Panc1 (cell line): ENCODE measurements at regions not wholly inside any gene's neighbourhood (a gene's known extent, or its start where the extent isn't known, plus 50 kb on each side); places are given as distances from the start of the nearest gene placed in this dataset.

ENCODE experiments used
- ATAC-seq: fragments of 200-7000 bp; cut with Tn5 transposase; 2 replicates; pipeline ENCODE4 v1.9.1; 2020; ENCODE audit warnings: mild to moderate bottlenecking, moderate library complexity
- BruUV-seq: library from RNA; stranded (reverse); fragments of 400-500 nt; replicated peaks from 2 replicates; lab custom pipeline; 2021; lab: Mats Ljungman, UMichigan
- CTCF ChIA-PET: fragments of 300-600 bp; sonication (Branson Sonifier 250); formaldehyde crosslinking; loops from one replicate; lab custom pipeline; 2022; ENCODE audit warnings: antibody characterized with exemption; lab: Charles Lee
- POLR2A ChIA-PET: fragments of 300-600 bp; sonication (Branson Sonifier 250); formaldehyde crosslinking; loops from one replicate; lab custom pipeline; 2022; ENCODE audit warnings: antibody characterized with exemption; lab: Charles Lee
- DNase-seq: peaks from one replicate; pipeline ENCODE4 v3.0.0-alpha.2; 2010; ENCODE audit warnings: low read depth, low spot score
- H3K27ac ChIP-seq: 2 replicates; pipeline ENCODE4 v1.5.1; 2011; ENCODE audit warnings: mild to moderate bottlenecking, low read length, inconsistent platforms
- H3K27me3 ChIP-seq: fragments of 200-500 bp; sonication (Bioruptor generic); 2 replicates; pipeline ENCODE4 v1.6.0; 2014; ENCODE audit warnings: low read length, inconsistent platforms; ENCODE audit not compliant: control insufficient read depth, insufficient read depth
- H3K36me3 ChIP-seq: fragments of 200-500 bp; sonication (Bioruptor generic); 2 replicates; pipeline ENCODE4 v1.5.1; 2014; ENCODE audit warnings: inconsistent platforms, mild to moderate bottlenecking, low read length, moderate library complexity; ENCODE audit not compliant: control insufficient read depth, insufficient read depth
- H3K4me1 ChIP-seq: 2 replicates; pipeline ENCODE4 v1.5.1; 2011; ENCODE audit warnings: inconsistent platforms, mild to moderate bottlenecking, low read length, moderate library complexity; ENCODE audit not compliant: control insufficient read depth, insufficient read depth
- H3K4me3 ChIP-seq, 2 experiments: 2 replicates each; pipeline ENCODE4 v1.5.1; 2011 to 2012; ENCODE audit warnings: low read depth in 2 of 2, low read length in 2 of 2, mild to moderate bottlenecking in 2 of 2, inconsistent platforms in 1 of 2, moderate library complexity in 1 of 2
- H3K9me3 ChIP-seq: fragments of 200-500 bp; sonication (Bioruptor generic); 2 replicates; pipeline ENCODE4 v1.5.1; 2014; ENCODE audit warnings: low read depth, mild to moderate bottlenecking, inconsistent platforms, low read length, moderate library complexity; ENCODE audit not compliant: control insufficient read depth, insufficient read depth
- POLR2AphosphoS5 ChIP-seq: IDR thresholded peaks from 2 replicates; pipeline ENCODE4 v1.6.1; 2012; ENCODE audit warnings: mild to moderate bottlenecking, low read depth, low read length, moderate library complexity
- SIN3A ChIP-seq: IDR thresholded peaks from 2 replicates; pipeline ENCODE4 v1.6.1; 2012; ENCODE audit warnings: low read depth, mild to moderate bottlenecking, low read length, moderate library complexity, borderline replicate concordance; ENCODE audit not compliant: insufficient read depth
- TCF7L2 ChIP-seq: IDR thresholded peaks from 2 replicates; pipeline ENCODE4 v1.6.1; 2011; ENCODE audit warnings: mild to moderate bottlenecking, low read depth, low read length, inconsistent platforms
- in situ Hi-C: cut with HindIII; loops from 2 replicates; pipeline ENCODE4 v1.10.0; 2016; ENCODE audit warnings: low sequenced_read_pairs, low pct_unique_long_range_greater_than_20kb
- intact Hi-C: fragments of 100-400 bp; cut with micrococcal nuclease; formaldehyde crosslinking; loops from one replicate; pipeline ENCODE4 v1.10.0; 2022; ENCODE audit not compliant: unreplicated experiment
- TF ChIP-seq, protein P1 (sequence below), 2 experiments: IDR thresholded peaks; 2 replicates each; pipeline ENCODE4 v1.6.1; 2011 to 2012; ENCODE audit warnings: low read depth in 2 of 2, control low read depth in 1 of 2, low read length in 1 of 2, mild to moderate bottlenecking in 1 of 2, moderate library complexity in 1 of 2; ENCODE audit not compliant: insufficient read depth in 1 of 2
- TF ChIP-seq, protein P2 (sequence below): fragments of 450-650 bp; IDR thresholded peaks from 2 replicates; pipeline ENCODE4 v1.5.1; 2017; ENCODE audit warnings: mild to moderate bottlenecking

DNA sequence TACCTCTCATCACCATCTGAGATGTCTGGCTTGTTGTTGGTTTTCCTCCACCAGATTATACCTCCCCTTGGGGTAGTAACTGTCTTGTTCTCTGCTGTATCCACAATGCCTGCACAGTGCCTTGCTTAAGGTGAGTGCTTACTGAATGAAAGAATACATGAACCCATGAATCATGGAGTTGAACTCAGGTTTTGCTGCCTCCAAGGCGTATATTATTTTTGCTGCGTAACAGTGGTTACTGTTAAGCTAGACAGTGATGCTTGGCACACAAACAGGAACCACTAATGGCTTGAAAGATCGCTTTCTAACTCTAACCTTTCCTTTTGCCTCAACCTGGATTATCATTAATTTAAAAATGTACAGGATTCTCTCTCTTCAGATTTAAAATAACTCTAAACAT is 695.8 kb downstream of the TOX3 start:
- Histone ChIP-seq H3K27ac (no peak overlapping the region), H3K4me1 (no peaks in the 10 kb centered on the region), H3K9me3 (no peaks in the 10 kb centered on the region), H3K27me3 (no peaks in the 10 kb centered on the region), H3K36me3 (no peaks in the 10 kb centered on the region), H3K4me3 (no peak overlapping the region)
- BruUV-seq, result no TSS peak
- ATAC-seq (no peak), DNase-seq (no peak)
- TF ChIP-seq SIN3A (no peak), TCF7L2 (no peak), POLR2AphosphoS5 (no peak)
- TF ChIP-seq, protein P1, sequence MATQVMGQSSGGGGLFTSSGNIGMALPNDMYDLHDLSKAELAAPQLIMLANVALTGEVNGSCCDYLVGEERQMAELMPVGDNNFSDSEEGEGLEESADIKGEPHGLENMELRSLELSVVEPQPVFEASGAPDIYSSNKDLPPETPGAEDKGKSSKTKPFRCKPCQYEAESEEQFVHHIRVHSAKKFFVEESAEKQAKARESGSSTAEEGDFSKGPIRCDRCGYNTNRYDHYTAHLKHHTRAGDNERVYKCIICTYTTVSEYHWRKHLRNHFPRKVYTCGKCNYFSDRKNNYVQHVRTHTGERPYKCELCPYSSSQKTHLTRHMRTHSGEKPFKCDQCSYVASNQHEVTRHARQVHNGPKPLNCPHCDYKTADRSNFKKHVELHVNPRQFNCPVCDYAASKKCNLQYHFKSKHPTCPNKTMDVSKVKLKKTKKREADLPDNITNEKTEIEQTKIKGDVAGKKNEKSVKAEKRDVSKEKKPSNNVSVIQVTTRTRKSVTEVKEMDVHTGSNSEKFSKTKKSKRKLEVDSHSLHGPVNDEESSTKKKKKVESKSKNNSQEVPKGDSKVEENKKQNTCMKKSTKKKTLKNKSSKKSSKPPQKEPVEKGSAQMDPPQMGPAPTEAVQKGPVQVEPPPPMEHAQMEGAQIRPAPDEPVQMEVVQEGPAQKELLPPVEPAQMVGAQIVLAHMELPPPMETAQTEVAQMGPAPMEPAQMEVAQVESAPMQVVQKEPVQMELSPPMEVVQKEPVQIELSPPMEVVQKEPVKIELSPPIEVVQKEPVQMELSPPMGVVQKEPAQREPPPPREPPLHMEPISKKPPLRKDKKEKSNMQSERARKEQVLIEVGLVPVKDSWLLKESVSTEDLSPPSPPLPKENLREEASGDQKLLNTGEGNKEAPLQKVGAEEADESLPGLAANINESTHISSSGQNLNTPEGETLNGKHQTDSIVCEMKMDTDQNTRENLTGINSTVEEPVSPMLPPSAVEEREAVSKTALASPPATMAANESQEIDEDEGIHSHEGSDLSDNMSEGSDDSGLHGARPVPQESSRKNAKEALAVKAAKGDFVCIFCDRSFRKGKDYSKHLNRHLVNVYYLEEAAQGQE (IDR thresholded peaks at IDR 0.05; ENCODE audit: insufficient read depth in 1 of 2, low read depth in 2 of 2, low read length in 1 of 2), result no peak
- TF ChIP-seq, protein P2, sequence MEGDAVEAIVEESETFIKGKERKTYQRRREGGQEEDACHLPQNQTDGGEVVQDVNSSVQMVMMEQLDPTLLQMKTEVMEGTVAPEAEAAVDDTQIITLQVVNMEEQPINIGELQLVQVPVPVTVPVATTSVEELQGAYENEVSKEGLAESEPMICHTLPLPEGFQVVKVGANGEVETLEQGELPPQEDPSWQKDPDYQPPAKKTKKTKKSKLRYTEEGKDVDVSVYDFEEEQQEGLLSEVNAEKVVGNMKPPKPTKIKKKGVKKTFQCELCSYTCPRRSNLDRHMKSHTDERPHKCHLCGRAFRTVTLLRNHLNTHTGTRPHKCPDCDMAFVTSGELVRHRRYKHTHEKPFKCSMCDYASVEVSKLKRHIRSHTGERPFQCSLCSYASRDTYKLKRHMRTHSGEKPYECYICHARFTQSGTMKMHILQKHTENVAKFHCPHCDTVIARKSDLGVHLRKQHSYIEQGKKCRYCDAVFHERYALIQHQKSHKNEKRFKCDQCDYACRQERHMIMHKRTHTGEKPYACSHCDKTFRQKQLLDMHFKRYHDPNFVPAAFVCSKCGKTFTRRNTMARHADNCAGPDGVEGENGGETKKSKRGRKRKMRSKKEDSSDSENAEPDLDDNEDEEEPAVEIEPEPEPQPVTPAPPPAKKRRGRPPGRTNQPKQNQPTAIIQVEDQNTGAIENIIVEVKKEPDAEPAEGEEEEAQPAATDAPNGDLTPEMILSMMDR, result no peak
- intact Hi-C loops (no loop called here), in situ Hi-C loops (no loop called here)
- ChIA-PET POLR2A (no interaction called here), CTCF (no interaction called here)

DNA sequence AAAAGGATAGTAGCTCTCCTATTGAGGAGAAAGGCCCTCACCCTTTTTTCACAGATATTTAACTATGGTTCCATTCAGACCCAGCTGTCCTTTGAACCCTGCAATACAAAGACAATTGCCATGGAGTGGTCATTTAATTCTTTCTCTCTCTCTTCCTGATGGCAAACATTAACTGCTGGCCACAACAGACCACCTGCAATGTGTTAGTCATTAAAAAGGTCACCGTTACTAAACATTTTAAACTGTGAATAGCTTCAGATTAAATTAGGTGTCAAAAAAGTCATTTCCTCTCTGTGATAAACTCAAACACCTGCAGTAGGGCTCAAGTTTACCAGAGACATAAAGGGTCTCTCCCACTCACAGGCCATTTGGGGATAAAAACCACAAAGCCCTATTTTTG is 697.2 kb downstream of the TOX3 start:
- in situ Hi-C loops (no loop called here), intact Hi-C loops (no loop called here)
- CTCF ChIA-PET, result no interaction called here
- no peak for DNase-seq
- H3K4me3 ChIP-seq, result no peak overlapping the region
- BruUV-seq, result no TSS peak
- no peaks in the 10 kb centered on the region for H3K36me3 ChIP-seq
- no peaks in the 10 kb centered on the region for H3K9me3 ChIP-seq
- TF ChIP-seq POLR2AphosphoS5 (no peak), TCF7L2 (no peak), SIN3A (no peak)
- TF ChIP-seq, protein P2, result no peak
- TF ChIP-seq, protein P1 (IDR thresholded peaks at IDR 0.05; ENCODE audit: insufficient read depth in 1 of 2, low read depth in 2 of 2, low read length in 1 of 2), result no peak
- no peaks in the 10 kb centered on the region for H3K4me1 ChIP-seq
- POLR2A ChIA-PET, result no interaction called here
- no peak overlapping the region for H3K27ac ChIP-seq
- ATAC-seq, result no peak
- no peaks in the 10 kb centered on the region for H3K27me3 ChIP-seq
